ENCODE measurements at regions not wholly inside any gene's neighbourhood (a gene's known extent, or its start where the extent isn't known, plus 50 kb on each side); places are given as distances from the start of the nearest gene placed in this dataset.

GRCh38 chr6:19303383-19303782 lies 533.8 kb upstream of the ID4 start:
- TF ChIP-seq POLR2AphosphoS5 (IDR thresholded peaks at IDR 0.05; ENCODE audit: low read depth, low read length), result no peak
- TF ChIP-seq POLR2A (IDR thresholded peaks at IDR 0.05; ENCODE audit: low read depth, low read length), result no peak
- TF ChIP-seq TAF1 (IDR thresholded peaks at IDR 0.05; ENCODE audit: low read depth, low read length), result no peak
